Activated naive CD8-positive, alpha-beta T cell treated with anti-CD3 and anti-CD28 coated beads, Interleukin-2, amount 50 U/mL, for 24 hours (primary cell): ENCODE measurements at regions not wholly inside any gene's neighbourhood (a gene's known extent, or its start where the extent isn't known, plus 50 kb on each side); places are given as distances from the start of the nearest gene placed in this dataset.

Source experiments
- ATAC-seq: fragments of 150-1000 bp; cut with Tn5 transposase; one replicate; pipeline ENCODE4 v1.10.0; 2021
- DNase-seq: peaks from one replicate; pipeline ENCODE4 v3.0.0; 2021
- H3K27ac Mint-ChIP-seq: one replicate; pipeline ENCODE4 v1.8.0; 2021; ENCODE audit warnings: mild to moderate bottlenecking, mixed read lengths
- H3K27me3 Mint-ChIP-seq: one replicate; pipeline ENCODE4 v1.8.0; 2021; ENCODE audit warnings: mixed read lengths
- H3K36me3 Mint-ChIP-seq: one replicate; pipeline ENCODE4 v1.8.0; 2021; ENCODE audit warnings: low read depth, mixed read lengths
- H3K4me1 Mint-ChIP-seq: one replicate; pipeline ENCODE4 v1.8.0; 2021; ENCODE audit warnings: mixed read lengths
- H3K4me3 Mint-ChIP-seq: one replicate; pipeline ENCODE4 v1.8.0; 2021; ENCODE audit warnings: mild to moderate bottlenecking, moderate library complexity, mixed read lengths
- H3K9me3 Mint-ChIP-seq: one replicate; pipeline ENCODE4 v1.8.0; 2021; ENCODE audit warnings: mixed read lengths

GRCh38 chr21:35627462-35627861 lies 432.9 kb downstream of the SETD4 start:
- DNase-seq (no peak), ATAC-seq (no peak)
- H3K9me3 Mint-ChIP-seq: no peaks in the 10 kb centered on the region
- no peaks in the 10 kb centered on the region for H3K4me1 Mint-ChIP-seq
- H3K27ac Mint-ChIP-seq: no peak overlapping the region
- no peaks in the 10 kb centered on the region for H3K36me3 Mint-ChIP-seq
- peaks cover 6% of the 10 kb centered on the region for H3K27me3 Mint-ChIP-seq
- no peak overlapping the region for H3K4me3 Mint-ChIP-seq

- Mint-ChIP-seq H3K4me3 (no peak overlapping the region), H3K36me3 (no peaks in the 10 kb centered on the region), H3K27ac (no peak overlapping the region), H3K27me3 (peaks cover 6% of the 10 kb centered on the region), H3K4me1 (no peaks in the 10 kb centered on the region), H3K9me3 (no peaks in the 10 kb centered on the region)
- DNase-seq: no peak
- no peak for ATAC-seq
These were observed 434.8 kb downstream of the SETD4 start for GRCh38 chr21:35625576-35625975.

- Mint-ChIP-seq H3K27ac (no peak overlapping the region), H3K4me3 (no peak overlapping the region), H3K4me1 (no peaks in the 10 kb centered on the region), H3K27me3 (peaks cover 6% of the 10 kb centered on the region), H3K9me3 (no peaks in the 10 kb centered on the region), H3K36me3 (no peaks in the 10 kb centered on the region)
- DNase-seq: no peak
- ATAC-seq: no peak
These were observed 435.4 kb downstream of the SETD4 start for GRCh38 chr21:35624901-35625300.

GRCh38 chr21:35622612-35623011 lies 437.7 kb downstream of the SETD4 start:
- no peaks in the 10 kb centered on the region for H3K36me3 Mint-ChIP-seq
- H3K27ac Mint-ChIP-seq: no peak overlapping the region
- DNase-seq (no peak), ATAC-seq (no peak)
- no peaks in the 10 kb centered on the region for H3K9me3 Mint-ChIP-seq
- H3K4me3 Mint-ChIP-seq: no peak overlapping the region
- H3K27me3 Mint-ChIP-seq: peaks cover 2% of the 10 kb centered on the region
- H3K4me1 Mint-ChIP-seq: no peaks in the 10 kb centered on the region

GRCh38 chr21:35619184-35619583 lies 441.1 kb downstream of the SETD4 start:
- Mint-ChIP-seq H3K4me3 (no peak overlapping the region), H3K27ac (no peak overlapping the region), H3K4me1 (peaks cover 2% of the 10 kb centered on the region), H3K27me3 (peaks cover 4% of the 10 kb centered on the region), H3K9me3 (no peaks in the 10 kb centered on the region), H3K36me3 (no peaks in the 10 kb centered on the region)
- DNase-seq: no peak
- ATAC-seq: no peak

- ATAC-seq (no peak), DNase-seq (no peak)
- Mint-ChIP-seq H3K27me3 (peaks cover 2% of the 10 kb centered on the region), H3K4me1 (peaks cover 2% of the 10 kb centered on the region), H3K9me3 (no peaks in the 10 kb centered on the region), H3K4me3 (no peak overlapping the region), H3K27ac (no peak overlapping the region), H3K36me3 (no peaks in the 10 kb centered on the region)
These were observed 442.8 kb downstream of the SETD4 start for GRCh38 chr21:35617491-35617890.

- Mint-ChIP-seq H3K36me3 (no peaks in the 10 kb centered on the region), H3K4me3 (no peak overlapping the region), H3K9me3 (no peaks in the 10 kb centered on the region), H3K4me1 (peaks cover 2% of the 10 kb centered on the region), H3K27ac (no peak overlapping the region), H3K27me3 (peaks cover 2% of the 10 kb centered on the region)
- no peak for ATAC-seq
- no peak for DNase-seq
These were observed 444.2 kb downstream of the SETD4 start for GRCh38 chr21:35616090-35616489.

GRCh38 chr21:35615325-35615724 lies 445.0 kb downstream of the SETD4 start:
- Mint-ChIP-seq H3K4me3 (no peak overlapping the region), H3K36me3 (no peaks in the 10 kb centered on the region), H3K27me3 (peaks cover 2% of the 10 kb centered on the region), H3K4me1 (peaks cover 2% of the 10 kb centered on the region), H3K9me3 (no peaks in the 10 kb centered on the region), H3K27ac (no peak overlapping the region)
- no peak for ATAC-seq
- no peak for DNase-seq

- H3K4me1 Mint-ChIP-seq: peaks cover 2% of the 10 kb centered on the region
- no peaks in the 10 kb centered on the region for H3K9me3 Mint-ChIP-seq
- no peak overlapping the region for H3K4me3 Mint-ChIP-seq
- no peaks in the 10 kb centered on the region for H3K36me3 Mint-ChIP-seq
- ATAC-seq (peak; percentile 40), DNase-seq (no peak)
- H3K27ac Mint-ChIP-seq: no peak overlapping the region
- peaks cover 2% of the 10 kb centered on the region for H3K27me3 Mint-ChIP-seq
These were observed 445.9 kb downstream of the SETD4 start for GRCh38 chr21:35614396-35614921.

- Mint-ChIP-seq H3K27ac (no peak overlapping the region), H3K4me1 (peaks cover 2% of the 10 kb centered on the region), H3K9me3 (peaks cover 3% of the 10 kb centered on the region), H3K4me3 (no peak overlapping the region), H3K36me3 (no peaks in the 10 kb centered on the region), H3K27me3 (no peaks in the 10 kb centered on the region)
- no peak for ATAC-seq
- no peak for DNase-seq
These were observed 448.6 kb downstream of the SETD4 start for GRCh38 chr21:35611708-35612132.

GRCh38 chr21:35609263-35609662 lies 451.1 kb downstream of the SETD4 start:
- Mint-ChIP-seq H3K27me3 (no peaks in the 10 kb centered on the region), H3K36me3 (no peaks in the 10 kb centered on the region), H3K4me3 (no peak overlapping the region), H3K27ac (no peak overlapping the region), H3K9me3 (peaks cover 3% of the 10 kb centered on the region), H3K4me1 (no peaks in the 10 kb centered on the region)
- no peak for DNase-seq
- no peak for ATAC-seq

GRCh38 chr21:35607406-35607805 lies 452.9 kb downstream of the SETD4 start:
- DNase-seq (no peak), ATAC-seq (no peak)
- Mint-ChIP-seq H3K9me3 (peaks cover 3% of the 10 kb centered on the region), H3K27ac (no peak overlapping the region), H3K4me1 (no peaks in the 10 kb centered on the region), H3K36me3 (no peaks in the 10 kb centered on the region), H3K27me3 (no peaks in the 10 kb centered on the region), H3K4me3 (no peak overlapping the region)

GRCh38 chr21:35606578-35606977 lies 453.7 kb downstream of the SETD4 start:
- Mint-ChIP-seq H3K9me3 (peaks cover 3% of the 10 kb centered on the region), H3K36me3 (no peaks in the 10 kb centered on the region), H3K27me3 (no peaks in the 10 kb centered on the region), H3K4me1 (no peaks in the 10 kb centered on the region), H3K27ac (no peak overlapping the region), H3K4me3 (no peak overlapping the region)
- ATAC-seq (no peak), DNase-seq (no peak)

GRCh38 chr21:35606146-35606545 lies 454.2 kb downstream of the SETD4 start:
- Mint-ChIP-seq H3K36me3 (no peaks in the 10 kb centered on the region), H3K9me3 (peaks cover 3% of the 10 kb centered on the region), H3K4me3 (no peak overlapping the region), H3K27me3 (no peaks in the 10 kb centered on the region), H3K27ac (no peak overlapping the region), H3K4me1 (no peaks in the 10 kb centered on the region)
- ATAC-seq (no peak), DNase-seq (no peak)

- Mint-ChIP-seq H3K9me3 (peaks cover 3% of the 10 kb centered on the region), H3K4me1 (no peaks in the 10 kb centered on the region), H3K36me3 (no peaks in the 10 kb centered on the region), H3K27me3 (no peaks in the 10 kb centered on the region), H3K27ac (no peak overlapping the region), H3K4me3 (no peak overlapping the region)
- ATAC-seq: no peak
- DNase-seq: no peak
These were observed 456.8 kb downstream of the SETD4 start for GRCh38 chr21:35603494-35603893.

GRCh38 chr21:35602811-35603362 lies 457.4 kb downstream of the SETD4 start:
- Mint-ChIP-seq H3K4me3 (no peak overlapping the region), H3K36me3 (no peaks in the 10 kb centered on the region), H3K27ac (no peak overlapping the region), H3K27me3 (no peaks in the 10 kb centered on the region), H3K4me1 (no peaks in the 10 kb centered on the region), H3K9me3 (peaks cover 3% of the 10 kb centered on the region)
- ATAC-seq (no peak), DNase-seq (no peak)
